Esophagus muscularis mucosa (tissue), 4 donors: ENCODE measurements at regions not wholly inside any gene's neighbourhood (a gene's known extent, or its start where the extent isn't known, plus 50 kb on each side); places are given as distances from the start of the nearest gene placed in this dataset.
A peak's percentile ranks its signal among the peaks of the same experiment; 100 is the strongest.

Experiments used
- DNase-seq: peaks from one replicate; pipeline ENCODE4 v3.0.0-alpha.2; 2017; ENCODE audit errors: extremely low spot score
- H3K27ac ChIP-seq, 4 donors: fragments of 200-600 bp; sonication (generic); replicated peaks in 1 of 4; 1 replicate in 3 of 4; 2 replicates in 1 of 4; pipeline ENCODE4 v1.5.1; 2016 to 2019; ENCODE audit warnings: mild to moderate bottlenecking in 1 of 4
- H3K27me3 ChIP-seq, 4 donors: fragments of 200-600 bp; sonication (generic); one replicate each; pipeline versions ENCODE4 v1.5.1 to v1.6.0; 2016 to 2019
- H3K36me3 ChIP-seq, 4 donors: fragments of 200-600 bp; sonication (generic); one replicate each; pipeline ENCODE4 v1.5.1; 2016 to 2019
- H3K4me1 ChIP-seq, 4 donors: fragments of 200-600 bp; sonication (generic); one replicate each; pipeline ENCODE4 v1.5.1; 2016 to 2019
- H3K4me3 ChIP-seq, 4 donors: fragments of 200-600 bp; sonication (generic); 1 replicate in 2 of 4; 2 replicates in 2 of 4; pipeline ENCODE4 v1.5.1; 2016 to 2019; ENCODE audit warnings: mild to moderate bottlenecking in 4 of 4, moderate library complexity in 1 of 4
- H3K9me3 ChIP-seq, 4 donors: fragments of 200-600 bp; sonication (generic); 1 replicate in 3 of 4; 2 replicates in 1 of 4; pipeline ENCODE4 v1.5.1; 2016 to 2019
- CTCF ChIP-seq, 3 experiments: fragments of 200-600 bp in 2 of 3; fragments of 450-650 bp in 1 of 3; sonication (generic) in 2 of 3; IDR thresholded peaks; one replicate each; pipeline ENCODE4 v1.5.1; 2017 to 2019; ENCODE audit warnings: antibody characterized with exemption in 3 of 3, mild to moderate bottlenecking in 2 of 3, moderate library complexity in 1 of 3
- EP300 ChIP-seq: sonication (generic); formaldehyde crosslinking; IDR thresholded peaks from one replicate; pipeline ENCODE4 v1.6.1; 2017; ENCODE audit warnings: antibody characterized with exemption
- POLR2A ChIP-seq: fragments of 450-650 bp; IDR thresholded peaks from one replicate; pipeline ENCODE4 v1.6.1; 2017; ENCODE audit warnings: antibody characterized with exemption, moderate library complexity, mild to moderate bottlenecking, low read depth
- POLR2AphosphoS5 ChIP-seq, 2 donors: sonication (generic); formaldehyde crosslinking; IDR thresholded peaks; one replicate each; pipeline ENCODE4 v1.6.1; 2017; ENCODE audit warnings: antibody characterized with exemption in 2 of 2
- WGBS: methylation state at CpG from one replicate; pipeline ENCODE4 v1.1.5; 2018; 5-methylcytosine and 5-hydroxymethylcytosine counted together
- intact Hi-C: fragments of 100-400 bp; cut with DNase I; formaldehyde crosslinking; loops from one replicate; pipeline ENCODE4 v1.15.1; 2023

GRCh38 chr21:28083350-28083749 lies 909.3 kb downstream of the LTN1 start:
- no peak for TF ChIP-seq POLR2AphosphoS5 (IDR thresholded peaks at IDR 0.05)
- no peak for TF ChIP-seq CTCF (IDR thresholded peaks at IDR 0.05)
- TF ChIP-seq POLR2A = no peak
- no peak for TF ChIP-seq EP300
- H3K4me1 ChIP-seq = no peaks in the 10 kb centered on the region
- no peak overlapping the region for H3K27ac ChIP-seq
- no peaks in the 10 kb centered on the region for H3K9me3 ChIP-seq
- intact Hi-C loops = no loop called here
- H3K27me3 ChIP-seq = no peaks in the 10 kb centered on the region
- no peaks in the 10 kb centered on the region for H3K36me3 ChIP-seq
- no peak overlapping the region for H3K4me3 ChIP-seq
- 85% methylated on average over 3 of the region's 3 CpGs for WGBS
- DNase-seq = no peak

GRCh38 chr21:28078126-28078525 lies 914.6 kb downstream of the LTN1 start:
- H3K27ac ChIP-seq = no peak overlapping the region
- H3K4me1 ChIP-seq = peaks cover 0 to 4% (median 0%) of the 10 kb centered on the region in 4 donors
- H3K27me3 ChIP-seq = no peaks in the 10 kb centered on the region
- H3K9me3 ChIP-seq = no peaks in the 10 kb centered on the region
- intact Hi-C loops = loop anchor here (10.0 kb wide), 2 partner anchors 257 to 667 kb away; no protein-coding TSS in a partner anchor
- no peak for TF ChIP-seq POLR2AphosphoS5 (IDR thresholded peaks at IDR 0.05)
- TF ChIP-seq CTCF (IDR thresholded peaks at IDR 0.05) = no peak
- TF ChIP-seq EP300 = no peak
- TF ChIP-seq POLR2A = no peak
- H3K4me3 ChIP-seq = no peak overlapping the region
- DNase-seq = no peak
- WGBS = 93% methylated on average over 2 of the region's 2 CpGs
- H3K36me3 ChIP-seq = no peaks in the 10 kb centered on the region

- no peaks in the 10 kb centered on the region for H3K9me3 ChIP-seq
- no CpG with 5 or more reads among the region's 1 CpG for WGBS
- peaks cover 0 to 10% (median 9%) of the 10 kb centered on the region in 4 donors for H3K4me1 ChIP-seq
- no peak overlapping the region for H3K27ac ChIP-seq
- TF ChIP-seq POLR2AphosphoS5 (IDR thresholded peaks at IDR 0.05) (no peak), CTCF (IDR thresholded peaks at IDR 0.05) (no peak), EP300 (no peak), POLR2A (no peak)
- no peaks in the 10 kb centered on the region for H3K27me3 ChIP-seq
- intact Hi-C loops = loop anchor here (10.0 kb wide), 2 partner anchors 260 to 670 kb away; no protein-coding TSS in a partner anchor
- no peaks in the 10 kb centered on the region for H3K36me3 ChIP-seq
- no peak overlapping the region for H3K4me3 ChIP-seq
- no peak for DNase-seq
Measured at GRCh38 chr21:28074676-28075075, 918.0 kb downstream of the LTN1 start.

- TF ChIP-seq CTCF (IDR thresholded peaks at IDR 0.05) (no peak), POLR2A (no peak), POLR2AphosphoS5 (IDR thresholded peaks at IDR 0.05) (no peak), EP300 (no peak)
- H3K36me3 ChIP-seq = no peaks in the 10 kb centered on the region
Measured at GRCh38 chr21:28072601-28073000, 920.1 kb downstream of the LTN1 start.

GRCh38 chr21:28069450-28069923 lies 923.2 kb downstream of the LTN1 start:
- intact Hi-C loops = no loop called here
- H3K27ac ChIP-seq = peak overlapping the region; percentile 16 to 48 (median 22)
- 12% methylated on average over 6 of the region's 6 CpGs for WGBS

More at GRCh38 chr21:28072601-28073000, 920.1 kb downstream of the LTN1 start:
- no peak for DNase-seq
- Histone ChIP-seq H3K9me3 (no peaks in the 10 kb centered on the region), H3K27me3 (no peaks in the 10 kb centered on the region), H3K27ac (no peak overlapping the region), H3K4me1 (peaks cover 9 to 27% (median 25%) of the 10 kb centered on the region in 4 donors), H3K4me3 (no peak overlapping the region)
- WGBS = 79% methylated on average over 5 of the region's 5 CpGs
- intact Hi-C loops = loop anchor here (10.0 kb wide), 2 partner anchors 262 to 672 kb away; no protein-coding TSS in a partner anchor

More at GRCh38 chr21:28069450-28069923, 923.2 kb downstream of the LTN1 start:
- DNase-seq = no peak
- TF ChIP-seq EP300 = no peak
- no peak for TF ChIP-seq POLR2AphosphoS5 (IDR thresholded peaks at IDR 0.05)
- TF ChIP-seq POLR2A = no peak
- no peak for TF ChIP-seq CTCF (IDR thresholded peaks at IDR 0.05)
- Histone ChIP-seq H3K36me3 (no peaks in the 10 kb centered on the region), H3K4me1 (peaks cover 17 to 46% (median 33%) of the 10 kb centered on the region in 4 donors), H3K27me3 (no peaks in the 10 kb centered on the region), H3K4me3 (no peak overlapping the region), H3K9me3 (no peaks in the 10 kb centered on the region)
